Left lobe of liver (tissue), 2 donors: ENCODE measurements at regions not wholly inside any gene's neighbourhood (a gene's known extent, or its start where the extent isn't known, plus 50 kb on each side); places are given as distances from the start of the nearest gene placed in this dataset.
"Not testable (repeated sequence)": the region's sequence is repeated elsewhere in the genome, so short reads cannot be mapped to it uniquely, and the experiment has no call there.

Experiments
- ATAC-seq: fragments of 200-7000 bp; cut with Tn5 transposase; one replicate; pipeline ENCODE4 v1.9.1; 2020; ENCODE audit warnings: mild to moderate bottlenecking, moderate library complexity
- DNase-seq: peaks from one replicate; pipeline ENCODE4 v3.0.0-alpha.2; 2020; ENCODE audit warnings: low spot score
- donor health status: DM: no; HTN: no; CAD: no; lungs with moderate emphysema.
- donor health status: DM: no; HTN: yes; CAD: no.

DNA sequence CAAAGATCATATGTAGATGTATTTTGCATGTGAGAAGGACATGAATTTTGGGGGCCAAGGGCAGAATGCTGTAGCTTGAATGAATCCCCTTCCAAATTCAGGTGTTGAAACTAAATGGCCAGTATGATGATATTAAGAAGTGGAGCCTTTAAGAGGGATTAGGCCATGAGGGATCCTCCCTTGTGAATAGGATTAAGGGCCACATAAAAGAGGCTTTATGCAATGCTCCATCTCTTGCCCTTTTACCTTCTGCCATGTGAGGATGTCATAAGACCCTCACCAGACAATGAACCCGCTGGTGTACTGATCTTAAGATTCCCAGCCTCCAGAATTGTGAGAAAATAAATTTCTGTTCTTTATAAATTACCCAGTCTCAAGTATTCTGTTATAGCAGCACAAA lies 206.1 kb downstream of the YTHDC2 start:
- no peak for DNase-seq
- no peak for ATAC-seq

- ATAC-seq (no peak), DNase-seq (no peak)
Measured at GRCh38 chr5:113721171-113721570, 207.7 kb downstream of the YTHDC2 start.

DNA sequence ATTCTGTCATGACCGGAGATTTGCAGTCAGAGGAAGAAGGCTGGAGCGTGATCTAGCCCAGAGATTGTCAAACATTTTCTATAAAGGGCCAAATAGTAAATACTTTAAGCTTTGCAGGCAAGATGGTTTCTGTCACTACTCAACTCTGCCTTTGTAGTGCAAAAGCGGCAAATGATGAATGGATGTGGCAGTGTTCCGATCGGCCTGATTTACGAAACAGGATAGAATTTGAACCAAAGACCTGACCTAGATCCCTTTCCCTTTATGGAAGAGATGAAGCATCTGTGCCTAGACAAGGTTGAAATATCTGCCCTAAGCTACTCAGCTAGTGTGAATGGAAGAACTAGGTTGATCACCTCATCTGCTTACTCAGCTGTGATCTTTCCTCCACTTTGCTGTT lies 209.5 kb downstream of the YTHDC2 start:
- ATAC-seq (no peak), DNase-seq (no peak)

DNA sequence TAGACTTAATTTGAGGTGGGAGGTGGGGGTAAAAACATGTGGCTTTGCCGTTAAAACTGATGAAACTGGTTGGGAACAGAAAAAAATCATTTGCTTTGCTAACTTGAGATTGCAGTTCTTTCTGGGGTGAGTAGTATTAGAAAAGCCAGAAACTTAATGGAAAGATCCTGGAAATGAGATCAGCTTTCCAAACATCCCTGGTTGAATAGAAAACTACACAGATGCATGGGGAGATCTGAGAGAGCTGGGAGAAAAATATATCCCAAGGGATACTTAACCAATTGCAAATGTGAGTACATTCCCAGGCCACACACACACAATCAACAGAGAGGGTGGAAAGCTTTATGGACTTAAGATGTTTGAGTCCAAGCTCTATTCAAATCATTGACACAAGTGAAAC lies 222.3 kb downstream of the YTHDC2 start:
- ATAC-seq = no peak

GRCh38 chr5:113742176-113742575 lies 228.7 kb downstream of the YTHDC2 start:
- DNase-seq (no peak), ATAC-seq (no peak)

More for the DNA sequence above, 222.3 kb downstream of the YTHDC2 start:
- DNase-seq = no peak

DNA sequence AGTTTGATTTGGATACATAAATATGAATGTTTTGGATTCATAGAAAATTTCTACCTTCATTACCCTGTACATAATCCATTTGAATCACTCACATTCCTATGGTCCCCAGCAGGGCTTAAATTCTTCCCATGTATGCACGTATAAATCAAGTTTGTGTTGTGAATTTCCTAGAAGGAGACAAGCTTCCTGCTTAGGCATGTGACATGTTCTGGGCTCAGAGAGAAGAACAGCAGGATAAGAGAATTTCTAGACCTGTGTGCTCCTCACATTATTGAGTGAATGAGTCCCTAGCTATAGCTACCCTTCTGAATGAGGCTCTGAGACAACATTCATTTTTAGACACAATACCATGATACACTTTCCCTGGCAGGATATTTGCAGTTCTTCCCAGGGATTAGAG lies 229.1 kb downstream of the YTHDC2 start:
- DNase-seq (no peak), ATAC-seq (no peak)

DNA sequence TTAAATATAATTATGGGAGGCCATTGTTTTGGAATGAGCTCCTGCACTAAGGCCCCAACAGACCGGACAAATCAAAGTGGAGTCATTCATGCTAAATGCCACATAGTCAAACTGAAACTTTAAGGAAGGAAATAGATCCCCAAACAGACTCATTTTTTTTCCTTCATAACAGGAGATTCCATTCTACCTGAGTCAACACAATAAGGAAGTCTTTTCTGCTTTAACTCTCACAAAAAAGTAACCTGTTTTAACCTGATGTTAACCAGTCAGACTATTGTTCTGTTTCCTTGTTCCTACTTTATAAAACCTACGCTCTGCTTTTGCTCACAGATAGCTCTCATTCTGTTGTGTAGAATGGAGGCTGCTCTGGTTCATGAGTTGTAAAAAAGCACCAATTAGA lies 234.9 kb downstream of the YTHDC2 start:
- ATAC-seq (no peak), DNase-seq (no peak)

DNA sequence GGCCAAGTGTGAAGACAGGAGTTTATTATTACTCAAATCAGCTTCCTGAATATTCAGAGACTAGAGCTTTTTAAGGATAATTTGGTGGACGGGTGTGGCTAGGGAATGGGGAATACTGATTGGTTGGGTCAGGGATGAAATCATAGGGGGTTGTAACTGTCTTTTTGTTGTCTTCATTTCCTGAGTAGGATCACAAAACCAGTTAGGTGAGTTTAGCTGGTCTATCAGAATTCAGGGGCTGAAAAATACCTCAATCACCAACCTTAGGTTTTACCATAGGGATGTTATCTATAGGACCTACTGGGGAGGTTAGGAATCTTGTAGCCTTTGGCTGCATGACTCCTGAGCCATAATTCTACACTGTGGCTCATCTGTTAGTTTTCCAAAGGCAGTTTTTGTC lies 235.8 kb downstream of the YTHDC2 start:
- ATAC-seq = no peak
- DNase-seq = no peak

DNA sequence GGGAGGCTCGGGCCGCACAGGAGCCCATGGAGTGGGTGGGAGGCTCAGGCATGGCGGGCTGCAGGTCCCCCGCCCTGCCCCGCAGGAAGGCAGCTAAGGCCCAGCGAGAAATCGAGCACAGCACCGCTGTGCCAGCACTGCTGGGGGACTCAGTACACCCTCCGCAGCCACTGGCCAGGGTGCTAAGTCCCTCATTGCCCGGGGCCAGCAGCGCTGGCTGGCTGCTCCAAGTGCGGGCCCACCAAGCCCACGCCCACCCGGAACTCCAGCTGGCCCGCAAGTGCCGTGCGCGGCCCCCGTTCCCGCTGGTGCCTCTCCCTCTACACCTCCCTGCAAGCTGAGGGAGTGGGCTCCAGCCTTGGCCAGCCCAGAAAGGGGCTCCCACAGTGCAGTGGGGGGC lies 239.7 kb downstream of the YTHDC2 start:
- not testable (repeated sequence) for DNase-seq, ATAC-seq

GRCh38 chr5:113755516-113755915 lies 242.0 kb downstream of the YTHDC2 start:
- ATAC-seq = no peak
- DNase-seq = no peak

DNA sequence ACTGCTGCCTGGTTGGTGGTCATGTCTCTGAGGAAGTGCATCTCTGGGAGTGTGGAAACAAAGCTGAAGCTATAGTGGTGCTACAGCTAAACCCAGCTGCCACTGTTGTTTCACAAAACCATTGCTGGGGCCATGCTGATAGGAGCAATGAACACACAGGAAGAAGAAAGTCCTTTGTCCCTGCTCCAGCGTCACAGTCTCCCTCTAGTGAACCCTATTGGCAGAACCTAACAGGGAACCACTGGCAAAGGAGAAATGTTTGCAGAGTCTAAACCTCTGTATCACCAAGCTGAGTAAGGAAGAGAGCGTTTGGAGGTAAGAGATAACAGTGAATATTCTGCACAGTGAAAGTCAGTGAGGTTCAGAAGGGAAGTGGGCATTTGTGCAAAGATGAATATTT lies 244.0 kb downstream of the YTHDC2 start:
- ATAC-seq = no peak

DNA sequence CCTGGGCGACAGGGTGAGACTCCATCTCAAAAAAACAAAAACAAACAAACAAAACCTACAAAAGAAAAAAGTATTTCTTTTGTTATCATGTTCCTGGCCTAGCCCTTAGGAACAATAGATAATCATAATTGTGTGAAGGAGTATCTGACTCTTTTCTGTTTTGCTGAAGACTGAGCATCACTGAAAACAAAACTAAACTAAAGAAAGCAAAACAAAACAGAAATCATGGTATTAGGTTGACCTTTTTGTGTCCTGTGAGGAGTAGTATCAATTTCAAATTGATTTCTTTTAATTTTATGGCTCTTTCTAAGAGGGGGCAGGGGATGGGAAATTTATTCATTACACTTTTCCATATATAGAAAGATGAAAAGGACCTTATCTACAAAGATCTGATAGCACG lies 246.0 kb downstream of the YTHDC2 start:
- no peak for DNase-seq
- ATAC-seq = no peak

More for the DNA sequence above, 244.0 kb downstream of the YTHDC2 start:
- no peak for DNase-seq

- no peak for ATAC-seq
- DNase-seq = no peak
Measured at GRCh38 chr5:113760486-113760885, 247.0 kb downstream of the YTHDC2 start.

DNA sequence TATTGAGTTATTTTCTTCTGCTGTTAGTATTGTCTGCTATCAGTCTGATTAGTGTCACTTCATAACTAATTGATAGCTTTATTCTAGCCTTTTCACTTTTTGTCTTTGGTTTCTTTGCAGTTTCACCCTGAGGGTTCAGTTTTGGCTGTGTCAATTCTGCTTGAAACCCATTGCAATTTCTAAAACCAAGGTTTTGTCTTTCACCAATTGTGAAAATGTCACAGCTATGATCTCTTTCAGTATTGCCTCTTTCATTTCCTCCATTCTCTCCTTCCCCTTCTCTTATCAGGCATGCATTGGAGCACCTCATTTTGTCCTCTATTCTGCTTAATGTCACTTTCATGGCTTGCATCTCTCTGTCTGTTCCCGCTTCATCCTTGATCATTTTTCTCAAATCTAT lies 248.1 kb downstream of the YTHDC2 start:
- ATAC-seq = no peak

GRCh38 chr5:113764382-113764781 lies 250.9 kb downstream of the YTHDC2 start:
- DNase-seq = no peak
- ATAC-seq = no peak

More for the DNA sequence above, 248.1 kb downstream of the YTHDC2 start:
- DNase-seq = no peak

- DNase-seq, ATAC-seq: not testable (repeated sequence)
Measured at GRCh38 chr5:113766827-113767226, 253.3 kb downstream of the YTHDC2 start.

GRCh38 chr5:113770648-113771047 lies 257.2 kb downstream of the YTHDC2 start:
- ATAC-seq (no peak), DNase-seq (no peak)

- DNase-seq (no peak), ATAC-seq (no peak)
Measured at GRCh38 chr5:113771483-113771882, 258.0 kb downstream of the YTHDC2 start.

DNA sequence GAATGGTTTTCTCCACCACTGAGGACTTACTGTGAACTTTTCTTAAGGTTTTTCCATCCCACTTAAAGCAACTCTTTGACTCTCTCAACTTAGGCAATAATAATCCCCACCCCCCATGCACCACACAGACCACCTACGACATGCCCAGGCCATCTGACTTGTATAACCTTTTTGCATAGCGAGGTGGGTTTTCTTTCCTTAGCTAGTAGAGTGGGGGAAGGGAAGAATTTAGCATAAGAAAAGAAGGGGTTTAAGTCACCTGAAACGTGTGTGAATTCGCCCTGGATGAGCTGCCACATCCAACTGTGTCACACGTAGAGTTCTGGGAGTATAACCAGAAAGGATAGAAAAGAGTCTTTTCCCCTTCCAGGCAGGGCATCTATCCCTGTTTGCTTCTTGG lies 262.7 kb downstream of the YTHDC2 start:
- ATAC-seq (no peak), DNase-seq (no peak)

DNA sequence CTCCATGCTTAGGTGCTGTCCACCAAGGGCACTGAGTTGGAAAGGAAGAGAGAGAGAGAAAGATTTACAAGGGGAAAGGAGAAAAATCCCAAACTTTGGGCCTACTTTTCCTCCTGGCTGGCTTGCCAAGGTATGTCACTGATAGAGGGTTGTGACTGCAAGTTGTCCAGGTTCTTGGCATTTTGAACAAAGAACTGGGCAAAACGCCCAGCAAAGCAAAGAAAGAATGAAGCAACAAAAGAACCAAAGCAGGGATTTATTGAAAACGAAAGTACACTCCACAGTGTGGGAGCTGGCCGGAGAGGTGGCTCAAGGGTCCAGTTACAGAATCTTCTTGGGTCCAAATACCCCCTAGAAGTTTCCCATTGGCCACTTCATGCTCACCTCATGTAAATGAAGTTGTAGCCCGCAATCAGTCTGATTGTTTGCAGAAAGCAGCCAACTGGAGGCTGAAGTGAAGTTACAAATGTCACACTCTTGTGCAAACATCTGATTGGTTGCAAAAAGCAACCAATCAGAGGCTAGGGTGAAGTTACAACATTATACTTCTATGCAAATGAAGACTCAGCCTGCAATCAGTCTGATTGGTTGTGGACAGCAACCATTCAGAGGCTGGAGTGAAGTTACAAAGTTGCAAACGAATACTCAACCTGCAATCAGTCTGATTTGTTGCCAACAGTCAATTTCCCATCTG lies 263.5 kb downstream of the YTHDC2 start:
- DNase-seq (peak; percentile 82), ATAC-seq (peak; percentile 84)

DNA sequence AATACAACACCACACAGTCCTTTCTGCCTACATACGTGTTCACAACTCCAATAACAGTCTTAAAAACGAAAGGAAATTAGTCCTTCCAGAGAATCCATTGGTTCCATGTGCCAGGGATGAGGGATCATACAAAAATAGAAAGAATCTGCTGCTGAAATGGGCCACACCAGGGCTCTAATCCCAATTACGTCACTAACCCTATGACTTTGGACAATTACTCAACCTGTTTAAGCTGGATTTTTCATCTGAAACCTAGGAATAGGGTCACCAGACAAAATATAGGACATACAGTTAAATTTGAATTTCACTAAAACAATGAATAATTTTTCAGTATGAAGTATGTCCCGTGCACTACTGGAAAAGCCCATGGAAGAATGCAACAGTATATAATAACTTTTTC lies 264.7 kb downstream of the YTHDC2 start:
- DNase-seq = no peak
- ATAC-seq = no peak

GRCh38 chr5:113788141-113788655 lies 274.7 kb downstream of the YTHDC2 start:
- ATAC-seq = no peak
- DNase-seq = no peak

DNA sequence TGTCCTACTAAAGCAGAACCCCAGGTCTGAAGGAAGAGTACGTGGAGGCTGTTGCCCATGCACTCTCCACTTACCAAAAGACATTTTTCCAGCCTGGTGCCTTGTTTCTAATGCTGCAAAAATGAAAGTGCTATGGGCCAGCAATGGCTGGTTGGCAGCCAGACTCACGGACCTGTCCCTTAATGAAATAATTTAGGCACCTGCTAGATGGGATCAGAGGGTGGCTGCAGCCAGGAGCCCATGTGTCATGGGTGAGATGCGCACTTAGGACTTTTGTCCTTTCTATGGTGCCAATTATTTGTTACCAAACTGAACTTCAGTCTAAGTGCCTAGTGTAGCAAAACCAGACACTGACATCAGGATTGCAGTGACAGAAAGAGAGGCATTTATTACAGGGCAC lies 276.3 kb downstream of the YTHDC2 start:
- ATAC-seq = peak; percentile 97
- peak; percentile 59 for DNase-seq
